HepG2 (cell line): ENCODE measurements at regions not wholly inside any gene's neighbourhood (a gene's known extent, or its start where the extent isn't known, plus 50 kb on each side); places are given as distances from the start of the nearest gene placed in this dataset.

Source experiments
- ATAC-seq: fragments of 200-7000 bp; cut with Tn5 transposase; 3 replicates; pipeline ENCODE4 v1.9.1; 2020; ENCODE audit warnings: mild to moderate bottlenecking, moderate library complexity
- BruUV-seq: library from RNA; stranded (reverse); fragments of 400-500 nt; replicated peaks from 2 replicates; lab custom pipeline; 2021; lab: Mats Ljungman, UMichigan
- CTCF ChIA-PET: fragments of 300-600 bp; formaldehyde crosslinking; extraction: SDS; loops from one replicate; lab custom pipeline; 2021; ENCODE audit warnings: low total read pairs, inconsistent platforms, low intra/inter-chr PET ratio; lab: Yijun Ruan, JAX
- POLR2A ChIA-PET: fragments of 350-600 bp; sonication (Branson Sonifier 250); formaldehyde crosslinking; loops from one replicate; lab custom pipeline; 2020; ENCODE audit warnings: antibody characterized with exemption, inconsistent platforms; lab: Yijun Ruan, JAX
- DNase-seq: peaks from one replicate; pipeline ENCODE4 v3.0.0-alpha.2; 2015; ENCODE audit warnings: low spot score
- FAIRE-seq: peaks from 3 replicates; lab custom pipeline; 2011; peaks lifted over from hg19 to GRCh38; lab: Jason Lieb, UNC
- H2AFZ ChIP-seq: one replicate; pipeline ENCODE4 v1.6.1; 2011; ENCODE audit warnings: low read length, inconsistent platforms
- H3K27ac ChIP-seq: fragments of 300-600 bp; 3 replicates; pipeline ENCODE4 v1.8.0; 2011; ENCODE audit warnings: mixed run types, mild to moderate bottlenecking, mixed read lengths, low read length, inconsistent platforms; ENCODE audit not compliant: insufficient read depth; ENCODE audit errors: extremely low read length
- H3K27me3 ChIP-seq, 2 experiments: fragments of 200-600 bp in 1 of 2; 2 replicates in 1 of 2; 3 replicates in 1 of 2; pipeline versions ENCODE4 v1.6.0 to v1.8.0; 2011; ENCODE audit warnings: low read length in 2 of 2, mild to moderate bottlenecking in 2 of 2, moderate library complexity in 2 of 2, inconsistent platforms in 1 of 2; ENCODE audit not compliant: insufficient read depth in 2 of 2, control insufficient read depth in 1 of 2
- H3K36me3 ChIP-seq, 2 experiments: fragments of 200-600 bp in 1 of 2; replicated peaks in 1 of 2; 2 replicates in 1 of 2; 3 replicates in 1 of 2; pipeline versions ENCODE4 v1.5.1 to v1.8.0; 2011; ENCODE audit warnings: low read length in 2 of 2, inconsistent platforms in 1 of 2; ENCODE audit not compliant: insufficient read depth in 2 of 2, control insufficient read depth in 1 of 2
- H3K4me1 ChIP-seq: 2 replicates; pipeline ENCODE4 v1.5.1; 2012; ENCODE audit warnings: low read length, inconsistent platforms; ENCODE audit not compliant: insufficient read depth
- H3K4me2 ChIP-seq: 2 replicates; pipeline ENCODE4 v1.6.0; 2011; ENCODE audit warnings: low read depth, low read length, inconsistent platforms
- H3K4me3 ChIP-seq, 3 experiments: fragments of 200-600 bp in 1 of 3; sonication (generic), shearing (Covaris generic) in 1 of 3; replicated peaks in 1 of 3; 2 replicates each; pipeline ENCODE4 v1.5.1; 2011 to 2016; ENCODE audit warnings: low read length in 3 of 3, inconsistent platforms in 2 of 3, low read depth in 2 of 3, mild to moderate bottlenecking in 2 of 3, control low read depth in 1 of 3, mixed read lengths in 1 of 3; ENCODE audit not compliant: insufficient read depth in 1 of 3
- H3K79me2 ChIP-seq: one replicate; pipeline ENCODE4 v1.6.1; 2011; ENCODE audit warnings: low read length, inconsistent platforms; ENCODE audit not compliant: insufficient read depth
- H3K9ac ChIP-seq: 2 replicates; pipeline ENCODE4 v1.6.0; 2011; ENCODE audit warnings: mild to moderate bottlenecking, low read depth, low read length, inconsistent platforms; ENCODE audit not compliant: insufficient read depth
- H3K9me3 ChIP-seq: 2 replicates; pipeline ENCODE4 v1.5.1; 2012; ENCODE audit warnings: mild to moderate bottlenecking, low read length
- H4K20me1 ChIP-seq: 2 replicates; pipeline ENCODE4 v1.6.0; 2011; ENCODE audit warnings: inconsistent platforms, mild to moderate bottlenecking, low read length, moderate library complexity; ENCODE audit not compliant: insufficient read depth
- AKAP8 ChIP-seq: sonication (generic); formaldehyde crosslinking; IDR thresholded peaks from 2 replicates; pipeline ENCODE4 v1.5.1; 2020; ENCODE audit warnings: mild to moderate bottlenecking, missing genetic modification reagents
- ARID3A ChIP-seq: IDR thresholded peaks from 2 replicates; pipeline ENCODE4 v1.6.1; 2012; ENCODE audit warnings: low read depth, low read length, improper control_type of control experiment
- CREB1 ChIP-seq, 2 experiments: fragments of 450-650 bp in 1 of 2; IDR thresholded peaks; 2 replicates each; pipeline ENCODE4 v1.6.1; 2016 to 2017; ENCODE audit warnings: control low read depth in 1 of 2, mild to moderate bottlenecking in 1 of 2, missing compliant biosample characterization in 1 of 2, missing genetic modification characterization in 1 of 2
- DBP ChIP-seq: sonication (generic); formaldehyde crosslinking; IDR thresholded peaks from 2 replicates; pipeline ENCODE4 v1.4.0; 2020; ENCODE audit warnings: missing genetic modification reagents; ENCODE audit errors: not compliant biosample characterization
- MXD4 ChIP-seq: IDR thresholded peaks from 2 replicates; pipeline ENCODE4 v1.6.1; 2016; ENCODE audit warnings: mild to moderate bottlenecking, missing biosample characterization, missing genetic modification reagents
- NR1H2 ChIP-seq: sonication (generic); formaldehyde crosslinking; IDR thresholded peaks from 2 replicates; pipeline ENCODE4 v1.8.1; 2022; ENCODE audit warnings: low read depth, missing genetic modification reagents, borderline replicate concordance
- ZNF274 ChIP-seq: sonication (generic); formaldehyde crosslinking; IDR thresholded peaks from 2 replicates; pipeline ENCODE4 v1.5.1; 2020; ENCODE audit warnings: mild to moderate bottlenecking, missing genetic modification reagents
- ZNF790 ChIP-seq: sonication (generic); formaldehyde crosslinking; IDR thresholded peaks from 2 replicates; pipeline ENCODE4 v1.8.0; 2022; ENCODE audit warnings: missing genetic modification reagents, mild to moderate bottlenecking, borderline replicate concordance
- ZNF878 ChIP-seq: sonication (generic); formaldehyde crosslinking; IDR thresholded peaks from 2 replicates; pipeline ENCODE4 v1.8.1; 2023; ENCODE audit warnings: mild to moderate bottlenecking, missing genetic modification reagents, moderate library complexity
- ZSCAN20 ChIP-seq: sonication (generic); formaldehyde crosslinking; IDR thresholded peaks from 2 replicates; pipeline ENCODE4 v1.4.0; 2020; ENCODE audit warnings: missing genetic modification reagents, mild to moderate bottlenecking, borderline replicate concordance
- WGBS: methylation state at CpG from one replicate; pipeline ENCODE4 v1.1.6; 2017; ENCODE audit warnings: low lambda C conversion rate; 5-methylcytosine and 5-hydroxymethylcytosine counted together
- in situ Hi-C: cut with HindIII; loops from 2 replicates; pipeline ENCODE4 v1.10.0; 2017; ENCODE audit warnings: low pct_unique_long_range_greater_than_20kb; ENCODE audit not compliant: extremely low pct_ligation_motif_present
- intact Hi-C: fragments of 100-400 bp; cut with micrococcal nuclease; formaldehyde crosslinking; loops from one replicate; pipeline ENCODE4 v1.10.0; 2022; ENCODE audit not compliant: unreplicated experiment
- TF ChIP-seq, protein P1 (sequence below): sonication (generic); formaldehyde crosslinking; IDR thresholded peaks from 2 replicates; pipeline ENCODE4 v1.4.0; 2020; ENCODE audit warnings: missing genetic modification reagents
- TF ChIP-seq, protein P2 (sequence below): sonication (generic); formaldehyde crosslinking; IDR thresholded peaks from 2 replicates; pipeline ENCODE4 v1.9.0; 2022; ENCODE audit warnings: low read depth, missing genetic modification reagents
- TF ChIP-seq, protein P3 (sequence below): sonication (generic); formaldehyde crosslinking; IDR thresholded peaks from 2 replicates; pipeline ENCODE4 v1.5.0; 2020; ENCODE audit warnings: missing genetic modification reagents, mild to moderate bottlenecking, borderline replicate concordance

DNA sequence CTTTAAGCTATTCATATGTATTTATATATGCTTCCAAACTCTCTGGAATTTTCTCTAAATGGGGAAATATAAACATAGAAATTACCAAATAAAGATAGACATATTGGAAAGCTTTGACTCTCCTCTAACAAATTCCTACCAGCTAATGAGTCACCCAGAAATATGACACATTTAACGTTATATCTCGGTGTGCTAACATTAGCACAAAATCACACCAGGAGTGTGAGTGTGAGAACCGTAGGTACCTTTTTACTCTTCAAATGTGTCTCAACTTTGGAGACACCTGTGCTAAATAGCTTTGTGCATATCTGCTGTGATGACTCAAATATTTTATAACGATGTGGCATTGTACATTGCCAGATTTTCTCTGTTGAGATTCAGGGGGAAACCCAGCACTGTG lies 714.4 kb downstream of the METTL15 start:
- TF ChIP-seq, protein P1, sequence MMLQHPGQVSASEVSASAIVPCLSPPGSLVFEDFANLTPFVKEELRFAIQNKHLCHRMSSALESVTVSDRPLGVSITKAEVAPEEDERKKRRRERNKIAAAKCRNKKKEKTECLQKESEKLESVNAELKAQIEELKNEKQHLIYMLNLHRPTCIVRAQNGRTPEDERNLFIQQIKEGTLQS (CRISPR knock-in tag): no peak
- TF ChIP-seq, protein P2, sequence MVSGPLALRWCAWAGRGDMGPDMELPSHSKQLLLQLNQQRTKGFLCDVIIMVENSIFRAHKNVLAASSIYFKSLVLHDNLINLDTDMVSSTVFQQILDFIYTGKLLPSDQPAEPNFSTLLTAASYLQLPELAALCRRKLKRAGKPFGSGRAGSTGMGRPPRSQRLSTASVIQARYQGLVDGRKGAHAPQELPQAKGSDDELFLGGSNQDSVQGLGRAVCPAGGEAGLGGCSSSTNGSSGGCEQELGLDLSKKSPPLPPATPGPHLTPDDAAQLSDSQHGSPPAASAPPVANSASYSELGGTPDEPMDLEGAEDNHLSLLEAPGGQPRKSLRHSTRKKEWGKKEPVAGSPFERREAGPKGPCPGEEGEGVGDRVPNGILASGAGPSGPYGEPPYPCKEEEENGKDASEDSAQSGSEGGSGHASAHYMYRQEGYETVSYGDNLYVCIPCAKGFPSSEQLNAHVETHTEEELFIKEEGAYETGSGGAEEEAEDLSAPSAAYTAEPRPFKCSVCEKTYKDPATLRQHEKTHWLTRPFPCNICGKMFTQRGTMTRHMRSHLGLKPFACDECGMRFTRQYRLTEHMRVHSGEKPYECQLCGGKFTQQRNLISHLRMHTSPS (CRISPR knock-in tag): no peak
- no peak for TF ChIP-seq MXD4 (CRISPR knock-in tag)
- no peak for TF ChIP-seq ZNF878
- Histone ChIP-seq H2AFZ (no peak overlapping the region), H3K27me3 (no peaks in the 10 kb centered on the region), H3K79me2 (no peaks in the 10 kb centered on the region), H3K4me2 (no peak overlapping the region), H4K20me1 (no peaks in the 10 kb centered on the region), H3K27ac (no peak overlapping the region), H3K36me3 (no peaks in the 10 kb centered on the region), H3K4me3 (no peak overlapping the region), H3K9me3 (no peaks in the 10 kb centered on the region), H3K9ac (no peak overlapping the region), H3K4me1 (no peaks in the 10 kb centered on the region)
- intact Hi-C loops: no loop called here
- FAIRE-seq (no peak), DNase-seq (no peak), ATAC-seq (no peak)
- ChIA-PET CTCF (no interaction called here), POLR2A (no interaction called here)
- WGBS: 0% methylated on average over 4 of the region's 4 CpGs
- in situ Hi-C loops: no loop called here
- no TSS peak for BruUV-seq

DNA sequence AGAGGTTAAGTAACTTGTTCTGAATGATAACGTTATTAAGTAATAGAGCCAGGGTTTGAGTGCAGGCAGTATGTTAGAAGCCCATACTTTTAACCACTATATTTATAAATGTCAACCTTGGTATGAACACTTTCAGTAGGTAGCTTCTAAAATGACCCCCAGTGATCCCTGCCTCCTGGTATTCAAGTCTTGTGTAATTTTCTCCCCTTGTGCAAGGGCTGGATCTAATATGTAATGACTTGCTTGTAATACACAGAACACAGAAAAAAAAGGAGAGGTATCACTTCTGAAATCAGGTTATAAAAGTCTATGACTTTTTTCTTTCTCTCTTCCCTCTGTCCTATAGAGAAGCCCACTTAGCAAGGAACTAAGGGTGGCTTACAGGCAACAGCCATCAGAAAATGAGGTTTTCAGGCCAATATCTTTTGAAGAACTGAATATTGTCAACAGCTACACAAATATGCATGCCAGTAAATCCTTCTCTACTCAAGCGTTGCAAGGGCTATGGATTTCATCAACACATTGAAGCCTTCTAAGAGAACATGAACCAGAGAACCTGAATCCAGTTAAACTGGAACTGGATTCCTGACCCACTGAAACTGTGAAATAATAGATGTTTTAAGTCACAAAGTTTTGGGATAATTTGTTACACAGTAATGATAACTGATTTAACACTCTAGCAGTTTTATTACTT lies 712.3 kb downstream of the METTL15 start:
- Histone ChIP-seq H4K20me1 (no peaks in the 10 kb centered on the region), H3K4me3 (no peak overlapping the region), H3K9me3 (no peaks in the 10 kb centered on the region), H2AFZ (no peak overlapping the region), H3K9ac (no peak overlapping the region), H3K79me2 (no peaks in the 10 kb centered on the region), H3K27me3 (no peaks in the 10 kb centered on the region), H3K4me2 (no peak overlapping the region), H3K4me1 (no peaks in the 10 kb centered on the region), H3K27ac (no peak overlapping the region), H3K36me3 (no peaks in the 10 kb centered on the region)
- in situ Hi-C loops (no loop called here), intact Hi-C loops (no loop called here)
- ATAC-seq: no peak
- no peak for FAIRE-seq
- no peak for DNase-seq
- CTCF ChIA-PET: no interaction called here
- WGBS: 35% methylated on average over 2 of the region's 2 CpGs
- BruUV-seq: no TSS peak
- POLR2A ChIA-PET: no interaction called here
- TF ChIP-seq ZNF274 (CRISPR knock-in tag): no peak
- TF ChIP-seq ZNF790 (CRISPR knock-in tag): no peak
- no peak for TF ChIP-seq DBP (CRISPR knock-in tag)
- TF ChIP-seq ARID3A: no peak
- TF ChIP-seq, protein P3, sequence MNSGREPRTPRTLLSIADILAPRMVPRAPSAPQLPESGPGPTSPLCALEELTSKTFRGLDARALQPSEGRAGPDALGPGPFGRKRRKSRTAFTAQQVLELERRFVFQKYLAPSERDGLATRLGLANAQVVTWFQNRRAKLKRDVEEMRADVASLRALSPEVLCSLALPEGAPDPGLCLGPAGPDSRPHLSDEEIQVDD (CRISPR knock-in tag): no peak
- no peak for TF ChIP-seq NR1H2
- no peak for TF ChIP-seq CREB1 (IDR thresholded peaks at IDR 0.05)
- TF ChIP-seq CREB1 (CRISPR knock-in tag; IDR thresholded peaks at IDR 0.05): no peak
- no peak for TF ChIP-seq AKAP8
- no peak for TF ChIP-seq ZSCAN20
